Lower lobe of right lung (tissue), 2 donors: ENCODE measurements at regions not wholly inside any gene's neighbourhood (a gene's known extent, or its start where the extent isn't known, plus 50 kb on each side); places are given as distances from the start of the nearest gene placed in this dataset.

ENCODE experiments used
- ATAC-seq, 2 donors: fragments of 200-7000 bp; cut with Tn5 transposase; one replicate each; pipeline ENCODE4 v1.9.1; 2020 to 2022; ENCODE audit warnings: mild to moderate bottlenecking in 2 of 2, moderate library complexity in 2 of 2
- DNase-seq: peaks from one replicate; pipeline ENCODE4 v3.0.0-alpha.2; 2020
- H3K27ac ChIP-seq: fragments of 200-600 bp; one replicate; pipeline ENCODE4 v1.8.0; 2022
- H3K27me3 ChIP-seq: fragments of 200-600 bp; one replicate; pipeline ENCODE4 v1.8.0; 2022; ENCODE audit warnings: low read depth
- H3K36me3 ChIP-seq: fragments of 200-600 bp; one replicate; pipeline ENCODE4 v1.8.0; 2022; ENCODE audit warnings: mild to moderate bottlenecking
- H3K4me1 ChIP-seq: fragments of 200-600 bp; one replicate; pipeline ENCODE4 v1.8.0; 2022
- H3K4me3 ChIP-seq: fragments of 200-600 bp; one replicate; pipeline ENCODE4 v1.8.0; 2022; ENCODE audit warnings: mild to moderate bottlenecking
- H3K9me3 ChIP-seq: fragments of 200-600 bp; one replicate; pipeline ENCODE4 v1.8.0; 2022
- CTCF ChIP-seq: fragments of 200-600 bp; IDR thresholded peaks from one replicate; pipeline ENCODE4 v1.8.0; 2022; ENCODE audit warnings: antibody characterized with exemption, mild to moderate bottlenecking
- intact Hi-C: fragments of 100-400 bp; cut with DNase I; formaldehyde crosslinking; loops from one replicate; pipeline ENCODE4 v1.11.0; 2022
- donor health status: DM: no; HTN: yes; CAD: no; lungs with severe emphysema.

- no peak overlapping the region for H3K4me3 ChIP-seq
- no peaks in the 10 kb centered on the region for H3K27me3 ChIP-seq
- ATAC-seq (no peak), DNase-seq (no peak)
- no peaks in the 10 kb centered on the region for H3K9me3 ChIP-seq
- H3K4me1 ChIP-seq, result no peaks in the 10 kb centered on the region
- no peak for TF ChIP-seq CTCF
- no peak overlapping the region for H3K27ac ChIP-seq
- intact Hi-C loops, result no loop called here
- H3K36me3 ChIP-seq, result no peaks in the 10 kb centered on the region
Observed at GRCh38 chr3:166243511-166243910, 406.3 kb upstream of the BCHE start.

- Histone ChIP-seq H3K4me3 (no peak overlapping the region), H3K36me3 (no peaks in the 10 kb centered on the region), H3K27me3 (no peaks in the 10 kb centered on the region), H3K4me1 (no peaks in the 10 kb centered on the region), H3K27ac (no peak overlapping the region), H3K9me3 (no peaks in the 10 kb centered on the region)
- TF ChIP-seq CTCF, result no peak
- ATAC-seq, result no peak
- intact Hi-C loops, result no loop called here
- no peak for DNase-seq
Observed at GRCh38 chr3:166223120-166223519, 385.9 kb upstream of the BCHE start.

- no peak for TF ChIP-seq CTCF
- H3K9me3 ChIP-seq, result no peaks in the 10 kb centered on the region
- no peak overlapping the region for H3K27ac ChIP-seq
- ATAC-seq (no peak), DNase-seq (no peak)
- no peaks in the 10 kb centered on the region for H3K36me3 ChIP-seq
- no peaks in the 10 kb centered on the region for H3K27me3 ChIP-seq
- H3K4me1 ChIP-seq, result no peaks in the 10 kb centered on the region
- no peak overlapping the region for H3K4me3 ChIP-seq
- intact Hi-C loops, result no loop called here
Observed at GRCh38 chr3:166211451-166211850, 374.2 kb upstream of the BCHE start.

- Histone ChIP-seq H3K36me3 (no peaks in the 10 kb centered on the region), H3K27ac (no peak overlapping the region), H3K27me3 (no peaks in the 10 kb centered on the region), H3K9me3 (no peaks in the 10 kb centered on the region), H3K4me3 (no peak overlapping the region), H3K4me1 (no peaks in the 10 kb centered on the region)
- intact Hi-C loops, result no loop called here
- ATAC-seq, result no peak
- no peak for TF ChIP-seq CTCF
- DNase-seq, result no peak
Observed at GRCh38 chr3:166209701-166210100, 372.5 kb upstream of the BCHE start.

GRCh38 chr3:166205158-166205557 is 367.9 kb upstream of the BCHE start:
- no peak overlapping the region for H3K4me3 ChIP-seq
- H3K4me1 ChIP-seq, result no peaks in the 10 kb centered on the region
- no peaks in the 10 kb centered on the region for H3K27me3 ChIP-seq
- DNase-seq (no peak), ATAC-seq (no peak)
- no peak for TF ChIP-seq CTCF
- no peak overlapping the region for H3K27ac ChIP-seq
- intact Hi-C loops, result no loop called here
- no peaks in the 10 kb centered on the region for H3K36me3 ChIP-seq
- no peaks in the 10 kb centered on the region for H3K9me3 ChIP-seq

GRCh38 chr3:166201476-166201875 is 364.3 kb upstream of the BCHE start:
- H3K27ac ChIP-seq, result no peak overlapping the region
- TF ChIP-seq CTCF, result no peak

More at GRCh38 chr3:166201476-166201875, 364.3 kb upstream of the BCHE start:
- intact Hi-C loops, result no loop called here
- ATAC-seq, result no peak
- H3K9me3 ChIP-seq, result no peaks in the 10 kb centered on the region
- H3K4me1 ChIP-seq, result no peaks in the 10 kb centered on the region
- no peak overlapping the region for H3K4me3 ChIP-seq
- H3K36me3 ChIP-seq, result no peaks in the 10 kb centered on the region
- no peaks in the 10 kb centered on the region for H3K27me3 ChIP-seq
- DNase-seq, result no peak
